Activated CD4-positive, alpha-beta T cell treated with anti-CD3 and anti-CD28 coated beads, Interleukin-10, Interleukin-2, amounts not matched to agents 100 ng/mL and 50 ng/mL, durations not matched to agents 16 hours and 8 hours (primary cell): ENCODE measurements at regions not wholly inside any gene's neighbourhood (a gene's known extent, or its start where the extent isn't known, plus 50 kb on each side); places are given as distances from the start of the nearest gene placed in this dataset.

Source experiments
- DNase-seq: peaks from one replicate; pipeline ENCODE4 v3.0.0-alpha.2; 2020

DNA sequence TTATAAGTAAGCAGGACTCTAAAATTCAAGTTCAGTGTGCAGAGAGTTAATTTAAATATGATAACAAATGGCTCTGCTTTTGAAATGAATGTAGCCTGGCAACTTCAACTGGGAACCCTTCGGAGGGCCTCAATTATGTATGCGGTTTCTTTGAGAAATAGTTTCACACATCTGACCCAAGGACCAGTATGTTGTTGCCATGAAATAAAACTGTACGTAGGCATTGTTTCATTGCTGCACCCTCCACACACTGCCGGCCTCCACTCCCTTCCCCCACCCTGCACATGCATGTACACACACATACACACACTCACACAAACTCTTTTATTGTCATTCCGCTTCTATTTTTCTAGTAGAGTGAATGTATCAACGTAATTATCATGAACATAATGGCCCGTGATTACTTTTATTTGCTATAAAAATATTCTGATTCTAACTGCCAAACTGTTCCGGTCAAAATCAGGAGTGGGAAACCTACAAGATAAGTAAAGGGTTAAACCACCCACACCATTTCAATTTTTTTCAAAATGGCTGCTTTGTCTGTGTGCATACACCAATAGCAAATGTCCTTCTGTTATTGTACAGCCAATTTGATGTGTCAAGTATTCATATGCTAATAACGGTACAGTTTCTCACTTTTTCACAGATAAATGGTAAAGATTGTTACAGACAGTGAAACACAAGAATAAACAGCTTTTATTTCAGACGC is 215.5 kb upstream of the TMEM161B start:
- no peak for DNase-seq

- no peak for DNase-seq
Observed at GRCh38 chr5:88480801-88481499, 212.3 kb upstream of the TMEM161B start.

DNA sequence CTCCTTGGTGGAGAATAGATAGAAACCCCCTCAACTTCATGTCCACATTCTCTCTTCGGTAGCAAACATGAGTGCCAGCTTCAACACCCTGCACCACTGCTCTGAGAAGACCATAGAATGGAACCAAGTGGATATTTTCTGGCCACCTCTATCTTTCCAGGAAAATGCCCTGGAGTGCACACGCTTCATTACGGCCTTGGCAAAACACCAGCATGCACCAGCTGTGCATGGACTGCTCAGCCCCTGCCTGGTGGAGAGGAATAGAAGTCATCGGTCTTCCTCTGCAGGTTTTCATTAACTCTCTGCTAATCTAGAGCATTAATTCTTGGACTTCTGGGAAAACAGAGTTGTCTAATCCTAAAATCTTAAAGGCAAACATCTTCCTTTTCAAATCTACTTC is 211.6 kb upstream of the TMEM161B start:
- DNase-seq, result no peak

DNA sequence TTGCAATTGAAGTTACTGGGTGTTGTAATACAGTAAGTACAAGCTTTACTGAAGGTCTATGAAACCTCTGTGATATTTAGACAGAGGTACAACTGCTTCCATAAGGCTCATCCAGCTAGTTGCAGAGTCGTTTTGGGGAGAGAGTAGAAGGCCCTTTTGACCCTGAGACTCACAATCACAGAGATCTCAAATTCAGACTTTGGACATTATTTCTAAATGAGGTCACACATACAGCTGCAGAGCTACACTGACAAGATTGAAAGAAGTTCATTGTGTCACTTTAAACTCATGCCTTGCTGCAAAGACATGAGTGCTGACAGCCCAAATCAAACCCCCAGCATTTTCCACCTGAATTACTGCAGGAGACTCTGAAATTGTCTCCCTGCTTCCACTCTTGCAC is 205.9 kb upstream of the TMEM161B start:
- no peak for DNase-seq

- no peak for DNase-seq
Observed at GRCh38 chr5:88470745-88471144, 202.1 kb upstream of the TMEM161B start.

DNA sequence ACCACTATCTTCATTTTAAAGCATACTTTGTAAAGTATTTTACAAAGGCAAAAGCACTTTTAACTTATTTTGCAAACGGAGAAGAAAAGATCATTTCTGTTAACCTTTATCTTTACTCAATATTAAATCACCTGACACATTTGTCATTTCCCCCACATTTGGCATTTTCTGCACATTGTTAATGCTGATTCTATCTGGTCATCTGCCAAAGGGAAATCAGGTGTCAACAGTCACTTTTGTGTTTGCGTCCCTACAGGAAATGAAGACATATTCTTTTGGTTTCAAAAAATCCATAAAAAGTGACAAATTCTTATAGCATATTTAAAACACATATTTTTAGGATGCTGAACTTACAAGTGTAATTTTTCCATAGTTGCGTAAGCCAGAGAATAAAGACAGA is 191.3 kb upstream of the TMEM161B start:
- no peak for DNase-seq

- DNase-seq, result no peak
Observed at GRCh38 chr5:88452820-88453219, 184.2 kb upstream of the TMEM161B start.

- DNase-seq, result no peak
Observed at GRCh38 chr5:88450239-88450638, 181.6 kb upstream of the TMEM161B start.

DNA sequence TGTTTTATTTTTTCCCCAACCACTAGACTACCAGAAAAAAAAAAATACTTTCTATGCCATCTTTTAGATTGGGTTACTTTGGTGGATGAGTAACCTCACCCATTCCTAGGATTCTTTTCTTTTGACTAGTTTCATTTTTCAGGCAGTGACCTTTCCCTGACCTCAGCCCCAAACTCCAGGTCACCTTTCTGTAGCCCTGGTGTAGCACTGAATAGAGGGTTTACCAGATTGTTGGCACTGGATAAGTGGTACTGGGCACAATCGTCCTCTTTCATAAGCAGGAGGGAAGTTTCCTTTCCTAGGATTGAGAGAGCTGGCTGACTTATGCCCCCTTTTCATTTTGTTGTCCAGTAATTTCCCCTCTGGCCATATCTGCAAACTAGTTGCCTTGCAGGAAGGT is 169.4 kb upstream of the TMEM161B start:
- DNase-seq, result no peak

DNA sequence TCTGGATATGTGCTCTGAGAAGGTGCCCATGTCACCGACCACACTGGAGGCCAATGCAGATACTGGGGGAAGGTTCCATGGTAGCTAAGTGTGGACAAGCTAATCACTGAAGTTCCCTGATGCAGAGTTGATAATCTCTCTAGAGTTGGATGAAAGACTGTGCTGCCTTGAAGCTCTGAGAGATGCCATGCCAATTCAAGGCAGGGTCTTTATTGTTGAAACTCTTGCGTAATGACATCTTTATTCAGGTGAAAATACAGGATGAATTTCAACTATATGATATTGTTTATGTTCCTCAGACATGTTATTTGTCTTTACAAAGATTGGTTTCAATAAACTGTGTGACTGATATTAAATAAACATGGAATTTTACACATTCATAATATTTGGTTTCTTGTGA is 167.6 kb upstream of the TMEM161B start:
- no peak for DNase-seq

DNA sequence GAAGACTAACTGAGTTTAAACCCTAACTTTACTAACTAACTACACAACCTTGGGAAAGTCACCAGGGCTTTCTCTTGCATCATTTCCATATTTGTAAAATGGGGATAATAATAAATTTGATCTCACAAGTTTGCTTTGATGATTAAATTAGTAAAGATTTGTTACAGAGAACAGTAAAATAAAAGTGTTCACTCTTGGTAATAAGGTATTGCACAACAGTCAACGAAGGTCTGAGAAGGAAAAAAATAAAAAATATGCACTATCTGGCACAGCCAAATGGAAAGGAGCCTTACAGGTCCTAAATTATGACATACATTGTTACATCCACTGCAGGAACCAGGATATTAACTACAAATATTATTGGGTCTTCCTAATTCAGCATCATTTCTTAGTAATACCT is 160.0 kb upstream of the TMEM161B start:
- no peak for DNase-seq

DNA sequence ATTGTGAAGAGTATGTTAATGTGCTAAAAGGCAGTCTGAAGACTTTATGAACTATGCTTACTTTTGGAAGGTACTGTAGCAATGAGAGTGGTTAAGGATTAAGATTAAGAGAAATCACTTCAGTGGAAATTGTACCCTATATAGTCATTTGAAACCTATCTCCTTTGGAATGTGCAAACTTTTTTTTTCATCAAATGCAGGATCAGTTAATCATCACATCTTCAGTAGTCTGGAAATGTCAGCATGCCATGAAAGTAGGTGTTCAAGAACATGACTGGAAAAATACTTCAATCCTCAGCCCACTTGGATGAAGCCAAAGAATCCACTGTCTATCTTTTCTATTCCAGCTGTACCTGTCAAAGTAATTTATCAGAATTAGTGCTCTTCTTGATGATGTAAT is 157.8 kb upstream of the TMEM161B start:
- DNase-seq, result no peak

DNA sequence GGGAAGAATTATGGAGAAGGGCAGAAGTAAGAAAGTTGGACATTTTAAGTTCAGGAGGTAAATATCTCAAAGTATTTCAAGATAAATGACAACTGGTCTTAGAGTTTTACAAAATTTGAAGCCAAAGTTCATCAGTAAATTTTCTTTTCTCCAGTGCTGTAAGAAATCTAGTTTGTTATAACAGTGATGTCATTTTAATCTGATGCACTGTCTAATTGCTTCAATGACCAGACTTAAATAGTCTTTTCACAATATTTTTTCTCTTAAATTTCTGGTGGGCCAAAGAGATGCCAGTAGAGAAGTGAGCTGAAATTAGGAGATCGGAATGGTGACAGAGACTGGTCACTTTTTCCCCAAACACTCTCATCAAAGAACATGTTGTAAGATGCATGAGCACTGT is 156.5 kb upstream of the TMEM161B start:
- DNase-seq, result no peak

DNA sequence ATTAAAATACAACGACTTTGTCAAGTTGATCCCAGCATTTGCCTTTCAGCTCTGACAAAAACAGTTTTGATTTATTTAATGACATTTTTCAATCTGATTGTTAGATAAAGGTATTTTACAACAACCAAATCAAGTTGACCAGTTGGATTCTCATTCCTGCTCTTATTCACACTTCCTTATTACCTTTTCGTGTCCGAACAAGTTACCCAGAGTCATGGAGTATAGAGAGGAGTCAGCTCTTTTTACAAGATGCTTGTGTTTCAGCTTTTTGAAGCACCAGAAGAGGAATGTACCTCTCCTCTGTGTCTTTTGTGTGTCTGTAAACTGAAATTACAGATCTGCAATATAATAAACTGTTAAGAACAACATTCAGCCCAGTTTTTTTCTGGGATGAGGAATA is 151.3 kb upstream of the TMEM161B start:
- no peak for DNase-seq

DNA sequence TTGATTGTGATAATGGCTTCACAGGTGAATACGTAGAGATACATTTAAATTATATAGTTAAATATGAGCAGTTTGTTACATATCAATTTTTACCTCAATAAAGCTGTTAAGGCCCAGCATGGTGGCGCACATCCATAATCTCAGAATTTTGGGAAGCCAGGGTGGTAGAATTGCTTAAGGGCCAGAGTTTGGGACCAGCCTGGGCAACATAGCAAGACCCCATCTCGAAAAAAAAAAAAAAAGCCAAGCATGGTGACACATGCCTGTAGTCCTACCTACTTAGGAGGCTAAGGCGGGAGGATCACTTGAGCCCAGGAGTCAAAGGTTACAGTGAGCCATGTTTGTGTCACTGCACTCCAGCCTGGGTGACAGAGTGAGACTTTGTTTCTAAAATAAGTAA is 138.7 kb upstream of the TMEM161B start:
- no peak for DNase-seq

DNA sequence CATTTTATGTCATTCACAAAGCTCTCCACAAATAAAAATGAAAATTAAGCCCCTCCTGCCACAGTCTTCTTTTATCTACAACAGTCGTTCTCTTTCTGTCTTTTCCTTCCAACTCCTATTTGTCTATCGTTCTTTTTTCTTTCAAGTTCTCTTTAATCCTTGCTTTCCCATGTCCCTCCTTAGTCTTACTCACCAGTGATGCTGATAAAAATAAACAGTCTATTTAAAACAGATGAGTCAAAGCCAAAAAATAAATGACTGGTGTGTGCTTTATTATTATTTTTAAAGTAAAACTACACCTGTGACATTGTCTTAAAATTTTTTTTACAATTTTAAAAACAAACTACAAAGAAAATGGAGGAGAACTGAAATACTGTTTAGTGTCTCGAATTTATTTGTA is 137.1 kb upstream of the TMEM161B start:
- no peak for DNase-seq

GRCh38 chr5:88404405-88404804 is 135.8 kb upstream of the TMEM161B start:
- DNase-seq, result no peak

- no peak for DNase-seq
Observed at GRCh38 chr5:88401686-88402085, 133.0 kb upstream of the TMEM161B start.

DNA sequence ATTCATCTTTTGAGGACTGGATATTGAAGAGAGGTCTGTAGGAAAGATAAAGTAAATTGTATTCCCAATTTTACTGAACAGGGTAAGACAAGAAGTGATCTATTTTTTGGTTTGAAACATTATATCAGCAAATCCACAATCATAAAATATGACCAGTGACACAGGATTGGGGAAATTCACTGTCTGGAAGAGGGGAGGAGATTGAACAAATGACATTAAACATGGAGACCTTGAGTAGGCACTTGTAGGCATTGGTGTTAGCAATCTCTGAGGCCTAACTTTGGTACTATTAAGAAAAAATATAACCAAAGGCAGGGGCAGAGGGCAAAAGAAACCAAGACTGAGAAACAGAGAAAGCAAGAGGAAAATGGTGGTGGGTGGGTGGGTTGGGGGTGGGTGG is 132.6 kb upstream of the TMEM161B start:
- DNase-seq, result no peak

GRCh38 chr5:88399561-88399960 is 130.9 kb upstream of the TMEM161B start:
- DNase-seq, result no peak

DNA sequence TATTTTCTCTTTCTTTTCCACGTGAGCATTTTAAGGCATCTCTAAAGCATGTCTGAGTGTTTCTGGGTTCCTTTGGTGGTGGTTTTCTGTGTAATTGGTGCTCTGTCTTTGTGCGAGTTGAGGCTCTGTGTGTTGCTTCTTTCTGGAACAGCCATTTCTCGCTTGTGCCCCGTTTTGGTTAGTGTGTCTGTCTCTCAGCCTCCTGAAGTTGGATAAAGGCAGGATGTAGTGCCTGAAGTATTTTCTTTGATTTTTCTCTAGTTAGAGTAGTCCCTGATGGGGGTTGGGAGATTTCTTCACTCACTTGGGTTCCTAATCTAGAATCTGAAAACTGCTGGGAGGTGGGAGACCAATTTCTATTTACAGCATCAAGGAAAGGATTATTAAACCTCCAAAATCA is 129.7 kb upstream of the TMEM161B start:
- no peak for DNase-seq

DNA sequence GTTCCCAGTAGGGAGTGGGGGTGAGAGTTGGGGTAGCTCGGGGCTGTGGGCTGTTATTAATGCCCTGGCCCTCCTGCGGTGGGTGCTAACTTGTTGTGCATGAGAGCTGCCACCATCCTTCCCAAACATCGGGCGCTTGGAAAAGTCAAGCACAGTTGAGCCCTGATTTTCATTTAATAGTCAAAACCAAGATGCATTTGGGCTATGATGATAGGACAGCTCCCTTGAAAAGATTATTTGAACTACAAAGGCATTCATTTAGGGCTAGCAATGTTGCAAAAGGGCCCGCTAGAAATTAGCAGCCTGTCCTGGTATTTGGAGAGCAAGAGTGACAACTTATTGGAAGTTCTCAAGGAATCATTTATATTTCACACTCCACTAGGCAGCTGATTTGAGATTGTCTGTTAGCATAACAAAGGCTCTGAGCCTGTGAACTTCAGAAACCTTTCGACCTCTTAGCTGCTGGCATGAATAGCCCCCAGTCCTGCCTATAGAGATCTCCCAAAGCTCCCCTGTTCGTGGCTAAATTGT is 128.2 kb upstream of the TMEM161B start:
- no peak for DNase-seq

- DNase-seq, result no peak
Observed at GRCh38 chr5:88396000-88396535, 127.4 kb upstream of the TMEM161B start.

DNA sequence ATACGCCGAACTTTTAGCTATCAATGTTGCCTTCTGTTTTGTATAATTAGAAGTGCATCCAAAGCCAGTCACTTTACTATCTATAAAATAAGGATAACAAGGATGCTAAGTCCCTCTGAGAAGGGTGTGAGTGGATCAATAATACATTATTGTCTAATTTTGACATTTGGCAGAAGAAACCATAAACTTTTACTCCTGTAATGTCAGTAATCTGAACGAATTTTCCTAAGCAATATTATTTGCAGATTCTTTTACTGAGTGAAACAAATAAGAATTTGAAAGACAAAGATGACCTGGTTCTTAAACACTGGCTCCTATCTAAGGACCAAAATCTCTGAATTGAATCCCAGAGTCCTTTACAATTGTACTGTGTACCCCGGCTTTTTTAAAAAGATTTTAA is 126.6 kb upstream of the TMEM161B start:
- DNase-seq, result no peak
